Lower leg skin (tissue), 3 donors: ENCODE measurements at regions not wholly inside any gene's neighbourhood (a gene's known extent, or its start where the extent isn't known, plus 50 kb on each side); places are given as distances from the start of the nearest gene placed in this dataset.

Experiments used
- POLR2A ChIP-seq, 2 donors: fragments of 450-650 bp; IDR thresholded peaks; one replicate each; pipeline ENCODE4 v1.6.1; 2016 to 2017; ENCODE audit warnings: antibody characterized with exemption in 2 of 2, mild to moderate bottlenecking in 1 of 2, moderate library complexity in 1 of 2
- TF ChIP-seq, protein P1 (sequence below), 3 donors: fragments of 450-650 bp; IDR thresholded peaks; one replicate each; pipeline ENCODE4 v1.5.1; 2016; ENCODE audit warnings: antibody characterized with exemption in 3 of 3, mild to moderate bottlenecking in 3 of 3, moderate library complexity in 2 of 3

GRCh38 chr4:8778291-8778690 is 93.3 kb downstream of the HMX1 start:
- TF ChIP-seq, protein P1, sequence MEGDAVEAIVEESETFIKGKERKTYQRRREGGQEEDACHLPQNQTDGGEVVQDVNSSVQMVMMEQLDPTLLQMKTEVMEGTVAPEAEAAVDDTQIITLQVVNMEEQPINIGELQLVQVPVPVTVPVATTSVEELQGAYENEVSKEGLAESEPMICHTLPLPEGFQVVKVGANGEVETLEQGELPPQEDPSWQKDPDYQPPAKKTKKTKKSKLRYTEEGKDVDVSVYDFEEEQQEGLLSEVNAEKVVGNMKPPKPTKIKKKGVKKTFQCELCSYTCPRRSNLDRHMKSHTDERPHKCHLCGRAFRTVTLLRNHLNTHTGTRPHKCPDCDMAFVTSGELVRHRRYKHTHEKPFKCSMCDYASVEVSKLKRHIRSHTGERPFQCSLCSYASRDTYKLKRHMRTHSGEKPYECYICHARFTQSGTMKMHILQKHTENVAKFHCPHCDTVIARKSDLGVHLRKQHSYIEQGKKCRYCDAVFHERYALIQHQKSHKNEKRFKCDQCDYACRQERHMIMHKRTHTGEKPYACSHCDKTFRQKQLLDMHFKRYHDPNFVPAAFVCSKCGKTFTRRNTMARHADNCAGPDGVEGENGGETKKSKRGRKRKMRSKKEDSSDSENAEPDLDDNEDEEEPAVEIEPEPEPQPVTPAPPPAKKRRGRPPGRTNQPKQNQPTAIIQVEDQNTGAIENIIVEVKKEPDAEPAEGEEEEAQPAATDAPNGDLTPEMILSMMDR (IDR thresholded peaks at IDR 0.05): no peak
- no peak for TF ChIP-seq POLR2A (IDR thresholded peaks at IDR 0.05)
